DOHH2 (cell line): ENCODE measurements at regions not wholly inside any gene's neighbourhood (a gene's known extent, or its start where the extent isn't known, plus 50 kb on each side); places are given as distances from the start of the nearest gene placed in this dataset.

Experiments
- H3F3A ChIP-seq: fragments of 200-600 bp; sonication (generic), shearing (Covaris generic); 2 replicates; pipeline ENCODE4 v1.6.0; 2016; ENCODE audit warnings: antibody characterized with exemption, mild to moderate bottlenecking; ENCODE audit not compliant: control insufficient read depth, insufficient read depth
- H3K27ac ChIP-seq: fragments of 200-600 bp; sonication (generic); 2 replicates; pipeline ENCODE4 v1.5.1; 2014; ENCODE audit warnings: low read depth, mild to moderate bottlenecking, low read length, moderate library complexity
- H3K27me3 ChIP-seq: fragments of 200-600 bp; sonication (generic); 2 replicates; pipeline ENCODE4 v1.6.1; 2014; ENCODE audit warnings: mild to moderate bottlenecking, low read length, mixed read lengths; ENCODE audit not compliant: control insufficient read depth
- H3K36me3 ChIP-seq: fragments of 200-600 bp; sonication (generic); 2 replicates; pipeline ENCODE4 v1.6.1; 2014; ENCODE audit warnings: mild to moderate bottlenecking, low read length, moderate library complexity, mixed read lengths; ENCODE audit not compliant: control insufficient read depth
- H3K4me1 ChIP-seq: fragments of 200-600 bp; sonication (generic); 2 replicates; pipeline ENCODE4 v1.6.1; 2014; ENCODE audit warnings: mild to moderate bottlenecking, low read length, mixed read lengths; ENCODE audit not compliant: control insufficient read depth
- H3K4me2 ChIP-seq: fragments of 200-600 bp; sonication (generic); 2 replicates; pipeline ENCODE4 v1.6.0; 2014; ENCODE audit warnings: mild to moderate bottlenecking, low read length, moderate library complexity
- H3K4me3 ChIP-seq: fragments of 200-600 bp; sonication (generic); 2 replicates; pipeline ENCODE4 v1.5.1; 2014; ENCODE audit warnings: mild to moderate bottlenecking, low read length, mixed read lengths
- H3K79me2 ChIP-seq: fragments of 200-600 bp; sonication (generic); 2 replicates; pipeline ENCODE4 v1.6.1; 2014; ENCODE audit warnings: mild to moderate bottlenecking, low read length, mixed read lengths; ENCODE audit not compliant: control insufficient read depth
- H3K9me2 ChIP-seq: fragments of 200-600 bp; sonication (generic); replicated peaks from 2 replicates; pipeline ENCODE4 v1.6.1; 2014; ENCODE audit warnings: mild to moderate bottlenecking, low read length, mixed read lengths; ENCODE audit not compliant: control insufficient read depth
- H3K9me3 ChIP-seq: fragments of 200-600 bp; sonication (generic); 2 replicates; pipeline ENCODE4 v1.6.1; 2014; ENCODE audit warnings: antibody characterized with exemption, low read length, mixed read lengths; ENCODE audit not compliant: control insufficient read depth, insufficient read depth
- H4K20me1 ChIP-seq: fragments of 200-600 bp; sonication (generic); 2 replicates; pipeline ENCODE4 v1.6.0; 2014; ENCODE audit warnings: low read depth, mild to moderate bottlenecking, antibody characterized with exemption, low read length, moderate library complexity; ENCODE audit not compliant: control insufficient read depth, insufficient read depth
- CTCF ChIP-seq: fragments of 200-600 bp; sonication (generic); IDR thresholded peaks from one replicate; pipeline ENCODE4 v1.5.1; 2014; ENCODE audit warnings: antibody characterized with exemption, mild to moderate bottlenecking, low read depth, low read length; ENCODE audit not compliant: poor library complexity, severe bottlenecking
- EZH2phosphoT487 ChIP-seq: fragments of 200-600 bp; sonication (generic); IDR thresholded peaks from 2 replicates; pipeline ENCODE4 v1.6.1; 2017; ENCODE audit warnings: borderline replicate concordance, mild to moderate bottlenecking, antibody characterized with exemption, low read length, moderate library complexity, mixed read lengths

GRCh38 chr1:57968321-57968720, 544.5 kb upstream of the DAB1 start:
- Histone ChIP-seq H3K4me3 (no peak overlapping the region), H3K9me3 (no peaks in the 10 kb centered on the region), H3K4me1 (no peaks in the 10 kb centered on the region), H3K79me2 (no peaks in the 10 kb centered on the region), H3K4me2 (no peak overlapping the region), H3F3A (no peaks in the 10 kb centered on the region), H3K27ac (no peak overlapping the region), H3K36me3 (no peaks in the 10 kb centered on the region), H3K27me3 (no peaks in the 10 kb centered on the region), H3K9me2 (no peaks in the 10 kb centered on the region), H4K20me1 (no peaks in the 10 kb centered on the region)
- no peak for TF ChIP-seq CTCF
- TF ChIP-seq EZH2phosphoT487: no peak

- Histone ChIP-seq H3K9me2 (no peaks in the 10 kb centered on the region), H3K27ac (no peak overlapping the region), H3K9me3 (no peaks in the 10 kb centered on the region), H3K36me3 (no peaks in the 10 kb centered on the region), H4K20me1 (no peaks in the 10 kb centered on the region), H3K27me3 (no peaks in the 10 kb centered on the region), H3K4me2 (no peak overlapping the region), H3K79me2 (no peaks in the 10 kb centered on the region), H3K4me3 (no peak overlapping the region), H3F3A (no peaks in the 10 kb centered on the region), H3K4me1 (no peaks in the 10 kb centered on the region)
- TF ChIP-seq CTCF: no peak
- TF ChIP-seq EZH2phosphoT487: no peak
Measured at GRCh38 chr1:57966751-57967406, 543.0 kb upstream of the DAB1 start.

GRCh38 chr1:57966340-57966739, 542.5 kb upstream of the DAB1 start:
- Histone ChIP-seq H3K9me2 (no peaks in the 10 kb centered on the region), H3K4me2 (no peak overlapping the region), H3K4me1 (no peaks in the 10 kb centered on the region), H4K20me1 (no peaks in the 10 kb centered on the region), H3K79me2 (no peaks in the 10 kb centered on the region), H3K27me3 (no peaks in the 10 kb centered on the region), H3K36me3 (no peaks in the 10 kb centered on the region), H3K9me3 (no peaks in the 10 kb centered on the region), H3K27ac (no peak overlapping the region), H3K4me3 (no peak overlapping the region), H3F3A (no peaks in the 10 kb centered on the region)
- TF ChIP-seq EZH2phosphoT487 (no peak), CTCF (no peak)
